ENCODE measurements at regions not wholly inside any gene's neighbourhood (a gene's known extent, or its start where the extent isn't known, plus 50 kb on each side); places are given as distances from the start of the nearest gene placed in this dataset.

GRCh38 chr1:219665089-219665488 lies 52.2 kb upstream of the ZC3H11B start:
- no peak for DNase-seq

DNA sequence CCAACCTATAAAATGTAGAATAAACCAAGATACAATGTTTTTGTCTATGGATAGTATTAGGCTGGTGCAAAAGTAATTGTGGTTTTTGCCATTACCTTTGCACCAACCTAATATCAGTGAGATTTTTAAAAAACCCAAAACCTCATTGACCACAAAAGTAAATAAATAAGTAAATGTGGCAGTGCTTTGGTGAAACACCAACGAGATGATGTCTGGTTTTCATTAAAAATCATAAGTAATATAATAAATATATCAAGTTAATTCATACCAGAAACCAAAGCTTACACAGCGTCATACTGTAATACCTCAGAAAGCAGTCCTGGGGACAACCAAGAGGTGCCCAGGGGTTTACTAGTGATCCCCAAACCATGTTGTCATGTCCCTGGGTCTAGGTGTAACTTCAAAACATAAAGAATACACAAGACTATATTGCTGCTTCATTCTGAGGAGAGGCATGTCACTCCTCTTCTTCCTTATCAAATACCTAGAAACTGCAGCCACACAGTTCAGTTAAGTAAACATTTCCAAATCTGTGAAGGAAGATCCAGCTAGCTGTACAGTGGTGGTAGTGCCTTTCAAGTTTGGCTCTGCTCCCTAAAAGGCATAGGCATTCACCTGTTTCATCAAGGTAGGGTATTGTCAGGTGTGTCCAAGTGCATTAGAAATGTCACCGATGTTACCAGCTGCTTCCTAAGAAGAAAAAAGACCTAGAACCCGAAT lies 51.6 kb upstream of the ZC3H11B start:
- no peak for DNase-seq

Measured in NCI-H1694 treated with DMSO at 0.1 percent for 48 hours (cell line).